Activated T-cell treated with anti-CD3 and anti-CD28 coated beads, Interleukin-2, amount 50 U/mL, for 1 hour (primary cell): ENCODE measurements at regions not wholly inside any gene's neighbourhood (a gene's known extent, or its start where the extent isn't known, plus 50 kb on each side); places are given as distances from the start of the nearest gene placed in this dataset.
"Not testable (repeated sequence)": the region's sequence is repeated elsewhere in the genome, so short reads cannot be mapped to it uniquely, and the experiment has no call there.

Source experiments
- DNase-seq: peaks from one replicate; pipeline ENCODE4 v3.0.0-alpha.2; 2020

GRCh38 chr2:81061016-81061415, 756.5 kb upstream of the LRRTM1 start:
- DNase-seq, result no peak

GRCh38 chr2:81050580-81051095, 746.1 kb upstream of the LRRTM1 start:
- no peak for DNase-seq

- no peak for DNase-seq
Observed at GRCh38 chr2:81043681-81044080, 739.1 kb upstream of the LRRTM1 start.

- no peak for DNase-seq
Observed at GRCh38 chr2:81007104-81007503, 702.6 kb upstream of the LRRTM1 start.

GRCh38 chr2:81002906-81003305, 698.4 kb upstream of the LRRTM1 start:
- no peak for DNase-seq

- no peak for DNase-seq
Observed at GRCh38 chr2:80987466-80987865, 682.9 kb upstream of the LRRTM1 start.

- DNase-seq, result no peak
Observed at GRCh38 chr2:80969900-80970299, 665.3 kb upstream of the LRRTM1 start.

- no peak for DNase-seq
Observed at GRCh38 chr2:80968450-80968849, 663.9 kb upstream of the LRRTM1 start.

GRCh38 chr2:80947601-80948130, 643.1 kb upstream of the LRRTM1 start:
- no peak for DNase-seq

- DNase-seq, result no peak
Observed at GRCh38 chr2:80943487-80943886, 638.9 kb upstream of the LRRTM1 start.

GRCh38 chr2:80942766-80943165, 638.2 kb upstream of the LRRTM1 start:
- no peak for DNase-seq

- no peak for DNase-seq
Observed at GRCh38 chr2:80938463-80938862, 633.9 kb upstream of the LRRTM1 start.

- not testable (repeated sequence) for DNase-seq
Observed at GRCh38 chr2:80931820-80932219, 627.3 kb upstream of the LRRTM1 start.

GRCh38 chr2:80930777-80931176, 626.2 kb upstream of the LRRTM1 start:
- DNase-seq, result no peak

- DNase-seq, result no peak
Observed at GRCh38 chr2:80926168-80926567, 621.6 kb upstream of the LRRTM1 start.

GRCh38 chr2:80896576-80896975, 592.0 kb upstream of the LRRTM1 start:
- no peak for DNase-seq

- DNase-seq, result no peak
Observed at GRCh38 chr2:80894486-80894885, 589.9 kb upstream of the LRRTM1 start.

- no peak for DNase-seq
Observed at GRCh38 chr2:80893711-80894110, 589.2 kb upstream of the LRRTM1 start.

GRCh38 chr2:80889009-80889408, 584.5 kb upstream of the LRRTM1 start:
- no peak for DNase-seq

- no peak for DNase-seq
Observed at GRCh38 chr2:80887841-80888378, 583.4 kb upstream of the LRRTM1 start.

GRCh38 chr2:80874374-80874773, 569.8 kb upstream of the LRRTM1 start:
- no peak for DNase-seq

- DNase-seq, result no peak
Observed at GRCh38 chr2:80869858-80870438, 565.4 kb upstream of the LRRTM1 start.

GRCh38 chr2:80863147-80863714, 558.7 kb upstream of the LRRTM1 start:
- DNase-seq, result no peak

- no peak for DNase-seq
Observed at GRCh38 chr2:80858965-80859364, 554.4 kb upstream of the LRRTM1 start.
